Suprapubic skin (tissue), 4 donors: ENCODE measurements at regions not wholly inside any gene's neighbourhood (a gene's known extent, or its start where the extent isn't known, plus 50 kb on each side); places are given as distances from the start of the nearest gene placed in this dataset.
"Not testable (repeated sequence)": the region's sequence is repeated elsewhere in the genome, so short reads cannot be mapped to it uniquely, and the experiment has no call there.

Experiments
- DNase-seq, 2 donors: peaks; one replicate each; pipeline ENCODE4 v3.0.0-alpha.2; 2019; ENCODE audit warnings: low spot score in 2 of 2
- H3K27ac ChIP-seq: fragments of 200-600 bp; sonication (generic); one replicate; pipeline ENCODE4 v1.5.1; 2019
- H3K27me3 ChIP-seq: fragments of 200-600 bp; sonication (generic); one replicate; pipeline ENCODE4 v1.5.1; 2019
- H3K36me3 ChIP-seq: fragments of 200-600 bp; sonication (generic); one replicate; pipeline ENCODE4 v1.5.1; 2019
- H3K4me1 ChIP-seq: fragments of 200-600 bp; sonication (generic); one replicate; pipeline ENCODE4 v1.5.1; 2019
- H3K4me3 ChIP-seq: fragments of 200-600 bp; sonication (generic); one replicate; pipeline ENCODE4 v1.5.1; 2019; ENCODE audit warnings: mild to moderate bottlenecking
- H3K9me3 ChIP-seq: fragments of 200-600 bp; sonication (generic); one replicate; pipeline ENCODE4 v1.5.1; 2019
- CTCF ChIP-seq, 2 donors: fragments of 200-600 bp in 1 of 2; fragments of 450-650 bp in 1 of 2; sonication (generic) in 1 of 2; IDR thresholded peaks; one replicate each; pipeline ENCODE4 v1.5.1; 2016 to 2019; ENCODE audit warnings: antibody characterized with exemption in 2 of 2, mild to moderate bottlenecking in 1 of 2, moderate library complexity in 1 of 2
- EP300 ChIP-seq: sonication (generic); formaldehyde crosslinking; IDR thresholded peaks from one replicate; pipeline ENCODE4 v1.6.1; 2017; ENCODE audit warnings: antibody characterized with exemption
- POLR2A ChIP-seq, 2 donors: fragments of 450-650 bp; IDR thresholded peaks; one replicate each; pipeline ENCODE4 v1.6.1; 2017; ENCODE audit warnings: antibody characterized with exemption in 2 of 2, mild to moderate bottlenecking in 2 of 2, moderate library complexity in 2 of 2
- POLR2AphosphoS5 ChIP-seq, 3 donors: sonication (generic); formaldehyde crosslinking; IDR thresholded peaks; one replicate each; pipeline ENCODE4 v1.6.1; 2017; ENCODE audit warnings: antibody characterized with exemption in 3 of 3
- WGBS: methylation state at CpG from one replicate; pipeline ENCODE4 v1.1.5; 2018; 5-methylcytosine and 5-hydroxymethylcytosine counted together

GRCh38 chr16:35602116-35602515 is 2142.7 kb downstream of the TP53TG3F start:
- no peak for TF ChIP-seq POLR2A (IDR thresholded peaks at IDR 0.05)
- no peak for TF ChIP-seq EP300
- TF ChIP-seq CTCF (IDR thresholded peaks at IDR 0.05), result no peak
- no peak for TF ChIP-seq POLR2AphosphoS5 (IDR thresholded peaks at IDR 0.05)
- Histone ChIP-seq H3K4me1 (no peaks in the 10 kb centered on the region), H3K36me3 (no peaks in the 10 kb centered on the region), H3K4me3 (no peak overlapping the region), H3K27ac (no peak overlapping the region), H3K9me3 (no peaks in the 10 kb centered on the region), H3K27me3 (no peaks in the 10 kb centered on the region)
- DNase-seq, result no peak

DNA sequence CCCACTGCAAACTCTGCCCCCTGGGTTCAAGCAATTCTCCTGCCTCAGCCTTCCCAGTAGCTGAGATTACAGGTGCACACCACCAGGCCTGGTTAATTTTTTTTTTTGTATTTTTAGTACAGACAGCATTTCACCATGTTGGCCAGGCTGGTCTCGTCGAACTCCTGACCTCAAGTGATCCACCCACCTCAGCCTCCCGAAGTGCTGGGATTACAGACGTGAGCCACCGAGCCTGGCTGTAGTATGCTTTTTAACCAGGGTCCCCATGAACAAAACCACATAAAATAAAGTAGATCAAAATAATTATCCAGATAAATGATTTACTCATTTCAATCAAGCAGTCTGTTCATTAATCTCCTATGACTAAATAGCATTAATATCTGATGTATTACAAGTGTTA is 2144.0 kb downstream of the TP53TG3F start:
- not testable (repeated sequence) for H3K4me1 ChIP-seq, H3K9me3 ChIP-seq

DNA sequence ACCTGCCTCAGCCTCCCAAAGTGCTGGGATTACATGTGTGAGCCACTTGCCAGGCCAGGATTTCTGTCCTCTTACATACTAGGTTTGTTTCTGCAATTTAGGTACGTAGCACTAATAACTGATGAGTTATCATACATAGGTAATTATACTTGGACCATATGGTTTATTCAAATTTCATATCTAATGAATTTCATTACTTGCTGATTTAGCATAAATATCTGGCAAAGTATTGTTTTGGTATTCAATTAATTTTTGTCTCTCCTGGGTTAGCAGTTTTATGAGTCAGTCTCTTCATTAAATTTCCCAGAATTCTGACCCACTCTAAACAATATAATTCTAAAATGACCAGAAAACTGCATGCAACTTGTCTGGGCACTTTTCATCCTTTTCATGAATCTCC is 2146.5 kb downstream of the TP53TG3F start:
- H3K27me3 ChIP-seq, result no peaks in the 10 kb centered on the region
- H3K4me3 ChIP-seq, result no peak overlapping the region
- 42% methylated on average over 1 of the region's 1 CpG for WGBS
- no peak overlapping the region for H3K27ac ChIP-seq
- DNase-seq, result no peak
- no peaks in the 10 kb centered on the region for H3K9me3 ChIP-seq
- TF ChIP-seq POLR2A (IDR thresholded peaks at IDR 0.05) (no peak), POLR2AphosphoS5 (IDR thresholded peaks at IDR 0.05) (no peak), CTCF (IDR thresholded peaks at IDR 0.05) (no peak), EP300 (no peak)
- H3K4me1 ChIP-seq, result no peaks in the 10 kb centered on the region
- H3K36me3 ChIP-seq, result no peaks in the 10 kb centered on the region

More for the DNA sequence above, 2144.0 kb downstream of the TP53TG3F start:
- not testable (repeated sequence) for H3K27me3 ChIP-seq, H3K27ac ChIP-seq, H3K36me3 ChIP-seq, DNase-seq, H3K4me3 ChIP-seq
- 95% methylated on average over 5 of the region's 5 CpGs for WGBS

- H3K36me3 ChIP-seq, DNase-seq, H3K4me1 ChIP-seq, H3K4me3 ChIP-seq, H3K27ac ChIP-seq, H3K27me3 ChIP-seq: not testable (repeated sequence)
- H3K9me3 ChIP-seq, result peaks cover 17% of the 10 kb centered on the region
- WGBS, result 56% methylated on average over 2 of the region's 2 CpGs
Observed at GRCh38 chr16:35614883-35615282, 2155.5 kb downstream of the TP53TG3F start.

GRCh38 chr16:35619176-35619575 is 2159.8 kb downstream of the TP53TG3F start:
- H3K9me3 ChIP-seq, result peaks cover 24% of the 10 kb centered on the region
- not testable (repeated sequence) for H3K27me3 ChIP-seq

GRCh38 chr16:35626041-35626440 is 2166.6 kb downstream of the TP53TG3F start:
- DNase-seq, result no peak
- Histone ChIP-seq H3K27ac (no peak overlapping the region), H3K9me3 (peaks cover 2% of the 10 kb centered on the region), H3K4me1 (no peaks in the 10 kb centered on the region), H3K27me3 (no peaks in the 10 kb centered on the region), H3K4me3 (no peak overlapping the region), H3K36me3 (no peaks in the 10 kb centered on the region)
- TF ChIP-seq POLR2AphosphoS5 (IDR thresholded peaks at IDR 0.05), result no peak
- WGBS, result 88% methylated on average over 1 of the region's 1 CpG

More at GRCh38 chr16:35619176-35619575, 2159.8 kb downstream of the TP53TG3F start:
- DNase-seq, H3K4me3 ChIP-seq, H3K36me3 ChIP-seq, H3K4me1 ChIP-seq, H3K27ac ChIP-seq: not testable (repeated sequence)

DNA sequence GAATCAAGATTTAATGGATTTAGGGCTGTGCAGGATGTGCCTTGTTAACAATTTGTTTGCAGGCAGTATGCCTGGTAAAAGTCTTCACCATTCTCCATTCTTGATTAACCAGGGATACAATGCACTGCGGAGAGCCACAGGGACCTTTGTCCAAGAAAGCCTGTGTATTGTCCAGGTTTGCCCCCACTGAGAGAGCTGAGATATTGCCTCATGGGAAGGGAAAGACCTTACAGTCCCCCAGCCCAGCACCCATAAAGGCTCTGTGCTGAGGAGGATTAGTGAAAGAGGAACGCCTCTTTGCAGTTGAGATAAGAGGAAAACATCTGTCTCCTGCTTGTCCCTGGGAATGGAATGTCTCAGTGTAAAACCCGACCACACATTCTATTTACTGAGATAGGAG is 2169.6 kb downstream of the TP53TG3F start:
- no peak for TF ChIP-seq POLR2AphosphoS5 (IDR thresholded peaks at IDR 0.05)
- no peak for TF ChIP-seq POLR2A (IDR thresholded peaks at IDR 0.05)
- no peak for TF ChIP-seq CTCF (IDR thresholded peaks at IDR 0.05)
- TF ChIP-seq EP300, result no peak
- Histone ChIP-seq H3K4me1 (no peaks in the 10 kb centered on the region), H3K36me3 (no peaks in the 10 kb centered on the region), H3K4me3 (no peak overlapping the region), H3K9me3 (no peaks in the 10 kb centered on the region), H3K27ac (no peak overlapping the region), H3K27me3 (no peaks in the 10 kb centered on the region)
- 66% methylated on average over 3 of the region's 3 CpGs for WGBS
- no peak for DNase-seq
